GM23338 (cell line): ENCODE measurements at regions not wholly inside any gene's neighbourhood (a gene's known extent, or its start where the extent isn't known, plus 50 kb on each side); places are given as distances from the start of the nearest gene placed in this dataset.

ENCODE experiments used
- ATAC-seq: fragments of 200-7000 bp; cut with Tn5 transposase; 3 replicates; pipeline ENCODE4 v1.9.1; 2020
- DNase-seq: peaks from one replicate; pipeline ENCODE4 v3.0.0-alpha.2; 2015; ENCODE audit warnings: low spot score
- H2AFZ ChIP-seq: fragments of 200-600 bp; sonication (generic); 2 replicates; pipeline ENCODE4 v1.8.0; 2016; ENCODE audit warnings: antibody characterized with exemption, mild to moderate bottlenecking, moderate library complexity
- H3F3A ChIP-seq: fragments of 200-600 bp; sonication (generic); replicated peaks from 2 replicates; pipeline ENCODE4 v1.8.0; 2017; ENCODE audit warnings: antibody characterized with exemption, mixed run types, low read depth
- H3K27ac ChIP-seq: fragments of 200-600 bp; sonication (generic); 2 replicates; pipeline ENCODE4 v1.6.1; 2016; ENCODE audit warnings: low read depth
- H3K27me3 ChIP-seq: fragments of 200-600 bp; sonication (generic); 2 replicates; pipeline ENCODE4 v1.8.0; 2016; ENCODE audit warnings: mild to moderate bottlenecking, mixed run types, moderate library complexity; ENCODE audit not compliant: insufficient read depth
- H3K36me3 ChIP-seq: fragments of 200-600 bp; sonication (generic); 2 replicates; pipeline ENCODE4 v1.8.0; 2016; ENCODE audit warnings: mild to moderate bottlenecking; ENCODE audit not compliant: insufficient read depth
- H3K4me1 ChIP-seq: fragments of 200-600 bp; sonication (generic); 2 replicates; pipeline ENCODE4 v1.8.0; 2016; ENCODE audit warnings: mild to moderate bottlenecking, moderate library complexity; ENCODE audit not compliant: insufficient read depth
- H3K4me2 ChIP-seq: fragments of 200-600 bp; sonication (generic); 2 replicates; pipeline ENCODE4 v1.7.1; 2017; ENCODE audit warnings: mixed run types
- H3K4me3 ChIP-seq: fragments of 200-600 bp; sonication (generic); 2 replicates; pipeline ENCODE4 v1.6.1; 2016; ENCODE audit warnings: mixed run types
- H3K79me2 ChIP-seq: fragments of 200-600 bp; sonication (generic); replicated peaks from 2 replicates; pipeline ENCODE4 v1.8.0; 2017; ENCODE audit warnings: mild to moderate bottlenecking; ENCODE audit not compliant: insufficient read depth
- H3K9me2 ChIP-seq: fragments of 200-600 bp; sonication (generic); 2 replicates; pipeline ENCODE4 v1.8.0; 2017; ENCODE audit not compliant: insufficient read depth
- H4K20me1 ChIP-seq: fragments of 200-600 bp; sonication (generic); replicated peaks from 2 replicates; pipeline ENCODE4 v1.8.0; 2017; ENCODE audit warnings: mild to moderate bottlenecking; ENCODE audit not compliant: insufficient read depth
- H3K27ac Mint-ChIP-seq: 2 replicates; pipeline ENCODE4 v1.8.0; 2020; ENCODE audit warnings: inconsistent platforms, mild to moderate bottlenecking, moderate library complexity, mixed read lengths
- H3K27me3 Mint-ChIP-seq: 3 replicates; pipeline ENCODE4 v1.8.0; 2022; ENCODE audit warnings: low read depth, mild to moderate bottlenecking, moderate library complexity, mixed read lengths, inconsistent platforms; ENCODE audit not compliant: insufficient read depth, poor library complexity
- H3K36me3 Mint-ChIP-seq: 3 replicates; pipeline ENCODE4 v1.8.0; 2021; ENCODE audit warnings: low read depth, mild to moderate bottlenecking, inconsistent platforms, moderate library complexity, mixed read lengths
- H3K4me1 Mint-ChIP-seq: 3 replicates; pipeline ENCODE4 v1.8.0; 2020; ENCODE audit warnings: mild to moderate bottlenecking, inconsistent platforms, mixed read lengths
- H3K4me3 Mint-ChIP-seq: 3 replicates; pipeline ENCODE4 v1.8.0; 2021; ENCODE audit warnings: moderate library complexity, mild to moderate bottlenecking, inconsistent platforms, mixed read lengths
- H3K9me3 Mint-ChIP-seq: 3 replicates; pipeline ENCODE4 v1.8.0; 2020; ENCODE audit warnings: moderate library complexity, mild to moderate bottlenecking, inconsistent platforms, mixed read lengths
- CREB1 ChIP-seq: fragments of 250-450 bp; sonication (Bioruptor Pico); IDR thresholded peaks from 2 replicates; pipeline ENCODE4 v1.5.0; 2020; ENCODE audit warnings: low read depth, mild to moderate bottlenecking, moderate library complexity
- CTCF ChIP-seq, 2 experiments: fragments of 200-600 bp in 1 of 2; sonication (generic) in 1 of 2; conservative IDR thresholded peaks; 2 replicates each; pipeline versions ENCODE4 v1.5.1 to v1.6.1; 2016 to 2017; ENCODE audit warnings: antibody characterized with exemption in 2 of 2, low read depth in 2 of 2, mild to moderate bottlenecking in 2 of 2, moderate library complexity in 1 of 2
- EZH2 ChIP-seq: fragments of 200-600 bp; sonication (generic); IDR thresholded peaks from one replicate; pipeline ENCODE4 v1.8.0; 2017; ENCODE audit warnings: antibody characterized with exemption, mild to moderate bottlenecking, low read depth; ENCODE audit not compliant: unreplicated experiment
- EZH2phosphoT487 ChIP-seq: fragments of 200-600 bp; sonication (generic); IDR thresholded peaks from one replicate; pipeline ENCODE4 v1.8.1; 2018; ENCODE audit warnings: antibody characterized with exemption; ENCODE audit not compliant: unreplicated experiment
- JUNB ChIP-seq: IDR thresholded peaks from one replicate; pipeline ENCODE4 v1.6.1; 2016; ENCODE audit warnings: antibody characterized with exemption; ENCODE audit not compliant: unreplicated experiment
- NANOG ChIP-seq: IDR thresholded peaks from 2 replicates; pipeline ENCODE4 v1.6.1; 2016; ENCODE audit warnings: antibody characterized with exemption, borderline replicate concordance
- POLR2AphosphoS5 ChIP-seq: IDR thresholded peaks from 2 replicates; pipeline ENCODE4 v1.6.1; 2016; ENCODE audit warnings: antibody characterized with exemption, low read depth
- STAT1 ChIP-seq: IDR thresholded peaks from one replicate; pipeline ENCODE4 v1.6.1; 2016; ENCODE audit warnings: antibody characterized with exemption; ENCODE audit not compliant: unreplicated experiment
- ZNF114 ChIP-seq: fragments of 250-450 bp; sonication (Bioruptor Pico); IDR thresholded peaks from 2 replicates; pipeline ENCODE4 v1.5.0; 2020; ENCODE audit warnings: mild to moderate bottlenecking, moderate library complexity
- ZNF331 ChIP-seq: fragments of 250-450 bp; sonication (Bioruptor Pico); IDR thresholded peaks from 2 replicates; pipeline ENCODE4 v1.5.0; 2020; ENCODE audit warnings: low read depth, mild to moderate bottlenecking, moderate library complexity
- ZNF462 ChIP-seq: fragments of 250-450 bp; sonication (Bioruptor Pico); IDR thresholded peaks from 2 replicates; pipeline ENCODE4 v1.5.0; 2020; ENCODE audit warnings: mild to moderate bottlenecking, moderate library complexity
- TF ChIP-seq, protein P1 (sequence below): IDR thresholded peaks from 2 replicates; pipeline ENCODE4 v1.6.1; 2016; ENCODE audit warnings: antibody characterized with exemption
- TF ChIP-seq, protein P2 (sequence below): IDR thresholded peaks from one replicate; pipeline ENCODE4 v1.6.1; 2018; ENCODE audit warnings: antibody characterized with exemption; ENCODE audit not compliant: unreplicated experiment

DNA sequence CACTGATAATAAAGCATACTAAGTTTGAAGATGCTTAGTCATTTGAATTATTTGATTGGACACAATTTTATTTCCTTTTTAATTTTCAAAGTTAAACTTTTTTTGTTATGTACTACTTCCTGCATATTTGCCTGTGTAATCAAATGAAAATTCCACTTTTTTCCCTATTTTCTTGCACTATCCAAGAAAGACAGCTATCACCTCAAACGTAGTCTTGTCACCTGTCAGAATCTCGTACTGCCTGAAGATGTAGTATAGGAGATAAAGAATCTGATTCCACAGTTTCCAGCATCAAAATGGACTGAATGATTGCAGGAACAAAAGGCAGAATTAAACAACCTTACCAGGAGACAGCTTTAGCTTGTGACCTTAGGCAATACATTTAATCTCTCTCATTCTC is 818.8 kb downstream of the MAT2B start:
- Mint-ChIP-seq H3K9me3 (peaks cover 20% of the 10 kb centered on the region), H3K27ac (no peak overlapping the region), H3K27me3 (peaks cover 5% of the 10 kb centered on the region), H3K4me3 (no peak overlapping the region), H3K36me3 (peaks cover 17% of the 10 kb centered on the region; the same call in 2 of the 3 replicates), H3K4me1 (no peaks in the 10 kb centered on the region)
- ATAC-seq (no peak), DNase-seq (no peak)
- Histone ChIP-seq H3K4me1 (no peaks in the 10 kb centered on the region), H3K4me3 (no peak overlapping the region), H3K36me3 (peaks cover 8% of the 10 kb centered on the region; the same call in 1 of the 2 replicates), H4K20me1 (no peaks in the 10 kb centered on the region), H3F3A (no peaks in the 10 kb centered on the region), H3K9me2 (peaks cover 4% of the 10 kb centered on the region; the same call in 1 of the 2 replicates), H3K27ac (no peak overlapping the region), H2AFZ (no peak overlapping the region), H3K79me2 (no peaks in the 10 kb centered on the region), H3K4me2 (no peak overlapping the region), H3K27me3 (no peaks in the 10 kb centered on the region)
- TF ChIP-seq EZH2, result no peak
- TF ChIP-seq, protein P1, sequence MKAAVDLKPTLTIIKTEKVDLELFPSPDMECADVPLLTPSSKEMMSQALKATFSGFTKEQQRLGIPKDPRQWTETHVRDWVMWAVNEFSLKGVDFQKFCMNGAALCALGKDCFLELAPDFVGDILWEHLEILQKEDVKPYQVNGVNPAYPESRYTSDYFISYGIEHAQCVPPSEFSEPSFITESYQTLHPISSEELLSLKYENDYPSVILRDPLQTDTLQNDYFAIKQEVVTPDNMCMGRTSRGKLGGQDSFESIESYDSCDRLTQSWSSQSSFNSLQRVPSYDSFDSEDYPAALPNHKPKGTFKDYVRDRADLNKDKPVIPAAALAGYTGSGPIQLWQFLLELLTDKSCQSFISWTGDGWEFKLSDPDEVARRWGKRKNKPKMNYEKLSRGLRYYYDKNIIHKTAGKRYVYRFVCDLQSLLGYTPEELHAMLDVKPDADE, result no peak
- TF ChIP-seq CREB1 (CRISPR knock-in tag), result no peak
- TF ChIP-seq POLR2AphosphoS5, result no peak
- no peak for TF ChIP-seq NANOG
- TF ChIP-seq ZNF114, result no peak
- TF ChIP-seq, protein P2, sequence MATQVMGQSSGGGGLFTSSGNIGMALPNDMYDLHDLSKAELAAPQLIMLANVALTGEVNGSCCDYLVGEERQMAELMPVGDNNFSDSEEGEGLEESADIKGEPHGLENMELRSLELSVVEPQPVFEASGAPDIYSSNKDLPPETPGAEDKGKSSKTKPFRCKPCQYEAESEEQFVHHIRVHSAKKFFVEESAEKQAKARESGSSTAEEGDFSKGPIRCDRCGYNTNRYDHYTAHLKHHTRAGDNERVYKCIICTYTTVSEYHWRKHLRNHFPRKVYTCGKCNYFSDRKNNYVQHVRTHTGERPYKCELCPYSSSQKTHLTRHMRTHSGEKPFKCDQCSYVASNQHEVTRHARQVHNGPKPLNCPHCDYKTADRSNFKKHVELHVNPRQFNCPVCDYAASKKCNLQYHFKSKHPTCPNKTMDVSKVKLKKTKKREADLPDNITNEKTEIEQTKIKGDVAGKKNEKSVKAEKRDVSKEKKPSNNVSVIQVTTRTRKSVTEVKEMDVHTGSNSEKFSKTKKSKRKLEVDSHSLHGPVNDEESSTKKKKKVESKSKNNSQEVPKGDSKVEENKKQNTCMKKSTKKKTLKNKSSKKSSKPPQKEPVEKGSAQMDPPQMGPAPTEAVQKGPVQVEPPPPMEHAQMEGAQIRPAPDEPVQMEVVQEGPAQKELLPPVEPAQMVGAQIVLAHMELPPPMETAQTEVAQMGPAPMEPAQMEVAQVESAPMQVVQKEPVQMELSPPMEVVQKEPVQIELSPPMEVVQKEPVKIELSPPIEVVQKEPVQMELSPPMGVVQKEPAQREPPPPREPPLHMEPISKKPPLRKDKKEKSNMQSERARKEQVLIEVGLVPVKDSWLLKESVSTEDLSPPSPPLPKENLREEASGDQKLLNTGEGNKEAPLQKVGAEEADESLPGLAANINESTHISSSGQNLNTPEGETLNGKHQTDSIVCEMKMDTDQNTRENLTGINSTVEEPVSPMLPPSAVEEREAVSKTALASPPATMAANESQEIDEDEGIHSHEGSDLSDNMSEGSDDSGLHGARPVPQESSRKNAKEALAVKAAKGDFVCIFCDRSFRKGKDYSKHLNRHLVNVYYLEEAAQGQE, result no peak
- no peak for TF ChIP-seq ZNF462 (CRISPR knock-in tag)
- no peak for TF ChIP-seq EZH2phosphoT487
- no peak for TF ChIP-seq CTCF (conservative IDR thresholded peaks at IDR 0.05; ENCODE audit: low read depth in 2 of 2)
- TF ChIP-seq ZNF331, result no peak
- no peak for TF ChIP-seq JUNB
- TF ChIP-seq STAT1, result no peak
